Stimulated activated CD4-positive, alpha-beta T cell treated with anti-CD3 and anti-CD28 coated beads, Interleukin-2, amount 100 ng/mL, for 48 hours (primary cell): ENCODE measurements at regions not wholly inside any gene's neighbourhood (a gene's known extent, or its start where the extent isn't known, plus 50 kb on each side); places are given as distances from the start of the nearest gene placed in this dataset.
"Not testable (repeated sequence)": the region's sequence is repeated elsewhere in the genome, so short reads cannot be mapped to it uniquely, and the experiment has no call there.

Source experiments
- DNase-seq, 2 donors: peaks; one replicate each; pipeline ENCODE4 v3.0.0-alpha.2; 2020

DNA sequence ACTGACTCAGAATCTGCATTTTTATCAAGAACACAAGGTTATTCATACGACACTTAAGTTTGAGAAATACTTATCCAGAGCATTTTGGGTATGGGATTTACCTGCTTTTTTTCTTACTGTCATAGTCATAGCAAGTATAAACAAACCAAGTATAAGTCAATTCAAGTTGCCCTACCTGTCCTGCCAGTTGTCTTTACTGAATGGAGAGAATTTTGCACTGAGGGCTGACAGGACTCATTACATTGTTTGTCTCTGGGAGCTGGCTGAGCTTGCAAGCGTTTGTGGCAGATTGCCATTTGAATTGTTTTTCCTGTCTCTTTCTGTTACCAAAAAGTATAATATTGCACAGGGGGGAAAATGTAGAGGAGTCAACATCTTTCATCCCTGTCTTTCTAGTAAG lies 278.9 kb upstream of the MAGEC2 start:
- DNase-seq: no peak

DNA sequence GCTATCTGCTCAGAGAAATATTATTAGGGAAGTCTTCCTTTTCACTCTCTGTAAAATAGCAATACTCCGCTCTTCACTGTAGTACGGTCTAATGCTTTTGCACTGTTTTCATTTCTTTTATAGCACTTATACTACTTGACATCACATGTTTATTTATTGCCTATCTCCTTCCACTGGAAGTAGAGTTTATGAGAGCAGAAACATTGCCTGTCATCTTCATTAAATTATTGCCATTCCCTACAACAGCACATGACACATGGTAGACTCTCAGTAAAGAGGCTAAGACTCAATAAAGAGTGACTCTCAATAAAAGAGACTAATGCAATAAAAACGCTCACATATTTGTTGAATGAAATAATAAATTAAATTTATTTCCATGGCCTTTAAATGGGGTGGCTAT lies 241.3 kb upstream of the MAGEC2 start:
- no peak for DNase-seq

DNA sequence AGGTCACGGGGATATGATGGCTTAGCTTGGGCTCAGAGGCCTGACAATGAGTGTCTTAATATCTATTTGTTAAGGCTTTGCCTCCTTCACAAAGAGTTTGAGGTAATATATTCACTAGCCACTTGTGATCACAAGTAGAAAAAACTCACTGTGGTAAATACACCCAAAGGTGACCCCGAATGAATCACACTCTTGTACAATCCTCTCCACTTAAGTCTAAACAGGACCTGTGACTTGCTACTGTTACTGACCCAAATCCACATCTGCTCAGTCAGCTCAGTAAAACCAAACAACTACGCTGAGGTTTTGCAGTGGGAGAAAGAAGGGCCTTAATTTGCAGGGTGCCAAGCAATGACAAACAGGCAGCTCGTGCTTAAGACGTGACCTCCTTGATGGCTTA lies 223.8 kb upstream of the MAGEC2 start:
- no peak for DNase-seq

DNA sequence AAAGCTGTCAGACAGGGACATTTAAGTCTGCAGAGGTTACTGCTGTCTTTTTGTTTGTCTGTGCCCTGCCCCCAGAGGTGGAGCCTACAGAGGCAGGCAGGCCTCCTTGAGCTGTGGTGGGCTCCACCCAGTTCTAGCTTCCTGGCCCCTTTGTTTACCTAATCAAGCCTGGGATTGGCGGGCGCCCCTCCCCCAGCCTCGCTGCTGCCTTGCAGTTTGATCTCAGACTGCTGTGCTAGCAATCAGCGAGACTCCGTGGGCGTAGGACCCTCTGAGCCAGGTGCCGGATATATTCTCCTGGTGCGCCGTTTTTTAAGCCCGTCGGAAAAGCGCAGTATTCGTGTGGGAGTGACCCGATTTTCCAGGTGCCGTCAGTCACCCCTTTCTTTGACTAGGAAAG lies 185.9 kb upstream of the MAGEC2 start:
- not testable (repeated sequence) for DNase-seq

DNA sequence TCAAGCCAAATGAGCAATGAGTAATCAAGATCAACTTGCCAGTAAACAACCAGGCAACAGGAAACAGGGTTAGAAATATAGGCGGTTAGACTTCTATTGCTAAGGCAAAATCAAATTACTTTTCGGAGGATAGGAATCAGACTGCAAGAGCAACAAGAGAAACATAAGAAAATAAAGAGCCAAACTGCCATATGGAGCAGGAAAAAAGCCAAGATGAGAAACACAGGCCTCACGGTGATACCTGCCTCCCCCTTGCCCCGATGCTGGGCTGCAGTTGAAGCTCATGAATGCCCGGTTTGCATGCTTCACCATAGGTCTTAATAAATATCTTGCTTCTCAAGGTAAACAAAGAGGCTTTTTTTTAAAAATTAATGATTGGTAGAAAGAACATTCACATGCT lies 158.4 kb upstream of the MAGEC2 start:
- no peak for DNase-seq

DNA sequence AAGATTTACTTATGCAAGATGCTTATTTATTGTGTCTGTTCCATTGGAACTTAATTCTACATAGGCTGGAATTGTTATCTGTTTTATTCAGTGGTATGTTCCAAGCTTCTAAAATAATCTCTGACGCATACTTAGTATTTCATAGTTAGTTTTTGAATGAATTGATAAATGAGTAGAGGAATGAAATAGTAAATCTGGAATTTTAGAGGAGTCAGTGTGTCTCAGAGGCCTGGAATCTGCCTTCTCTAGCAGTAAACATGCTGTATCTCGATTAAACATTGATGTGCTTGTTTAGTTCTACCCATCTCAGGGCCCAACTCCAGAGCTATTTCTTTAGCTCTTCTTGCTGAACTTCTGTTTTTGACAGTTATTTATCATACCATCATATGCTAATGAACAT lies 154.2 kb upstream of the MAGEC2 start:
- no peak for DNase-seq

DNA sequence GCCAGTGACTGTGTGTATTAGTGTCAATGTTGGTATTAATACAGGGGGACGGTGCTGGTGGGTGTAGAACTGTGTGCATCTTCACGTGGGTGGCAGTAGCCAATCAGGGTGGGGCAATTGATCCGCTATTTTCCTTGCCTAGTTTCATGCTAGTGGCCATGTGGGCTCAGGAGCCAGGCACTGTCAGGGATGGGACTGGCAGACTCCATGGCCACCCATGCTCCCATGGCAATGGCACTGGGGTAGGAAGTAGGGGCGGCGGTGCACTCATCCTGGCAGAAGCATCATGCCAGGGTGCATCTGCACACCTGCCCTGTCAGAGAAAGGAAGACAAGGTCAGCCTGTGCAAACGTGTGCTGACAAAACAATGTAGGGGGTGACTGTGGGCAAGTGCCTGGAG lies 122.1 kb upstream of the MAGEC2 start:
- no peak for DNase-seq

DNA sequence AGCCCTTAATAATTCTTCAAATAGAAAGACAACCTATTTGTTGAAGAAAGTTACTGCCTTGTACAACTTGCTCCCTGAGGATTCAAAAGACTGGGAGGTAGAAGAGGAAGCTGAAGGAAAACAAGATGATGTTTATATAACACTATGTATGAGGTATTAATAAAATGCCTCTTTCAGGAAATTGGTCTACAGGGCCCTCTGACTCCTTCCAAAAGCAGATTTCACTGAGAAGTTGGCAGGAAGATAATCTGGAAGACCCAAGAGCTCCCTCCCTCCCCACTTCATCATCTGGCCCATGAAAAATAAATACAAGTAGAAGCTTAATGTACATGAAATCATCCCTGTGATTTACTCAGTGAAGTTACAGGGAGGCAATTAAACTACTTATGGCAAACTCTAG lies 107.5 kb upstream of the MAGEC2 start:
- DNase-seq: no peak

DNA sequence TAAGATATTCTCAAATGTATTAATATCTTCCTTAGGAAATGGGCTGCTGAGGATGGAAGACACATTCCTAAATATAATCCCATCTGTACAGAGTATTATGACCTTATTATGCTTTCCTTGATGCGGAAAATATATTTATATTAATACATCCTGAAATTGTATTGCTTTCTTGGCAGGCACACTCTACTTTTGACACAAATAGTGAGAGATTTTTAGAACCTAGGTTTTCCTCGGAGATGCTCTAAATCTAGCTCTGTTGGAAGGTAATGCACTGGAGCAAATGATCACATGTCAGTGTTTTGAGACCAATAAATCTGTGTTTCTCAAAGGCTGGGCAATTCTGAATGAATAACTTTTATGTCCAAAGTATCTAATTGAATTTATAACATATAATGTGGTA lies 94.3 kb upstream of the MAGEC2 start:
- DNase-seq: no peak

DNA sequence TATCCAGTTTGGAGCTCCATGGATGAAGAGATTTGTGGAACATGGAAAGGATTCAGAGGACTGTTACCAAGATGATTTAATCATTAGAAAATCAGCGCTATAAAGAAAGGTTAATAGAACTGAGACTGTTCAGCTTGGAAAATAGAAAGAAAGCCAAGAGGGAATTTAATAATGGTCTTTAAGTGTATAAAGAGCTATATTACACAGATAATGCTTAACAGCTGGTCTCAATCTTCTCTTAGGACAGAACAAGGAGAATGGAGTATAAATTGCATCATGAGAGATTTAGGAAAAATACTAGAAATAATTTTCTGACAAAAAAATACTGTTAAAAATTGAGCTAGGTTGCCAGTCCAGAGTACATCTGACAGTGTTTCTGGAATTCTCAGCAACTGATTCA lies 91.3 kb upstream of the MAGEC2 start:
- no peak for DNase-seq

DNA sequence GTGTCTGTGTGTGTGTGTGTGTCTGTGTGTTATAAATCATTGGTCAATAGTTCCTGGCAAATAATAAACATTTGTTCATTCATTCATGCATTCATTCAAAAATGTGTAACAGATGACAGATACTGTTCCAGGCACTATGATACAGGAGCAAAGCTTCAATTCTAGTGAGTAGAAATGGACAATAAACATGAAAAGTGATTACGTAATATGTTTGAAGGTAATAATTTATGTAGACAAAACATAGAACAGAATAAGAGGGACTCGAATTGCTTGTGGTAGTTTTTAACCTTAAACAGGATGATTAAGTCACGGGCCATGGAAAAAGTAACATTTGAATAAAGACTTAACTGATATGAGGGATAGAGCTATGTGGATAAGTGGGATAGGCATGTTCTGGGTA lies 90.1 kb upstream of the MAGEC2 start:
- DNase-seq: no peak

DNA sequence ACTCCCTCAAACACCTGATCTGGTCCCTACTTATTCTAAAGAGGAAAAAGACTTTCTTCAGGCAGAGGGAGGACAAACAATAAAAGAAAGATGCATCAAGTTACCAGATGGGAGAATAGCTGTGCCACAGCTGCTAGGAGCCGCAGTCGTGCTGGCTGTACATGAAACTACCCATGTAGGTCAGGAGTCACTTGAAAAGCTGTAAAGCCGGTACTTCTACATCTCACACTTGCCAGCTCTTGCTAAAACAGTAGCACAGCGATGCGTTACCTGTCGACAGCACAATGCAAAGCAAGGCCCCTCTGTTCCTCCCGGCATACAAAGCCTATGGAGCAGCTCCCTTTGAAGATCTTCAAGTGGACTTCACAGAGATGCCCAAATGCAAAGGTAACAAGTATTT lies 65.1 kb upstream of the MAGEC2 start:
- DNase-seq: not testable (repeated sequence)

DNA sequence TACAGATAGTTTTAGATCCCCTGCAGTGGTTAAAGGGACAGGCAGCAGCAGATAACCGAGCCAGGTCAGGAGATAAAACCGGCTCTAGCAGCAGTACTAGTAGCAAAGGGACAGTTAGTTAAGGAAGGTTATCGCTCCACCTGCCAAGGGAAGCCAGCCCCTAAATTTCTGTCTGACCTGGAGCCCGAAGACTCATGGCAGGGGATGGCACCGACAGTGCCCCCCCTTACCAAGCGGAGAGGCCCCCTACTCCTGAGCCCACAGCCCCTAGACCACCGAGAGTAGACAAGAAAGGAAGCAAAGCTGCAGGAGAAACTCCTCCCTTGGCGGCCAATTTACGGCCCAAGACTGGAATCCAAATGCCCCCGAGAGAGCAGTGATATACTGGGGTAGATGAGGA lies 61.3 kb upstream of the MAGEC2 start:
- DNase-seq: no peak

DNA sequence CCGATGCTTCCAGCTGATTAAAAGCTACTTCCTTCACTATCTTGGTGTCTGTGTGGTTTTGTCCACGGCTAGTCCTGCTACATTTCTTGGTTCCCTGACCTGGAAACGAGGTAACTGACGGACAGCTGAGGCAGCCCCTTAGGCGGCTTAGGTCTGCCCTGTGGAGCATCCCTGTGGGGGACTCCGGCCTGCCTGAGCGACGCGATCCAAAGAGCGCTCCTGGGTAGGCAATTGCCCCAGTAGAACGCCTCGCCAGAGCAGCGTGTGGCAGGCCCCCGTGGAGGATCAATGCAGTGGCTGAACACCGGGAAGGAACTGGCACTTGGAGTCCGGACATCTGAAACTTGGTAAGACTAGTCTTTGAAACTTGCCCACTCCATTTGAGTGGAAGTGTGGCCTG lies 60.5 kb upstream of the MAGEC2 start:
- not testable (repeated sequence) for DNase-seq

DNA sequence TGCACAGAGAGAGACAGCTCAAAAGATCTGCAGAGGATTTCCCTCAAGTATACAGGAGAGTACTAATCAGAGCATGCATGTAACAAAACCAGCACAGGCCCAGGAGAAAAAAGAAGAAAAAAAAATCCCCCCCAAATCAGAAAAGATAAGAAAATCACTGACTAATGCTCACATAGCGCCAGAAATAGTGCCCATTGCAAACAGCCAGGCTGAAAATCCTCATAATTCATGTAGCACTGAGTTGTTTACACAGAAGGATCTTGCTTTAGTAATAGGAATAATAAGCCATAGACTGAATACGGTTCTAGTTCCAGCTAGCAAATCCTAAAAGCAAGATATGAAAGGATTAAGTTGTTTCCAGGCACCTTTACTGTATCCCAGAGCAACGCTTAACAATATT lies 51.8 kb upstream of the MAGEC2 start:
- no peak for DNase-seq
